C4-2B (cell line): ENCODE measurements at regions not wholly inside any gene's neighbourhood (a gene's known extent, or its start where the extent isn't known, plus 50 kb on each side); places are given as distances from the start of the nearest gene placed in this dataset.

Experiments used
- ZFX ChIP-seq: fragments of 450-650 bp; IDR thresholded peaks from 2 replicates; pipeline ENCODE4 v1.6.1; 2017
- TF ChIP-seq, protein P1 (sequence below): fragments of 450-650 bp; conservative IDR thresholded peaks from 2 replicates; pipeline ENCODE4 v1.5.1; 2017; ENCODE audit warnings: mild to moderate bottlenecking

GRCh38 chr12:98121963-98122362, 393.4 kb upstream of the TMPO start:
- TF ChIP-seq, protein P1, sequence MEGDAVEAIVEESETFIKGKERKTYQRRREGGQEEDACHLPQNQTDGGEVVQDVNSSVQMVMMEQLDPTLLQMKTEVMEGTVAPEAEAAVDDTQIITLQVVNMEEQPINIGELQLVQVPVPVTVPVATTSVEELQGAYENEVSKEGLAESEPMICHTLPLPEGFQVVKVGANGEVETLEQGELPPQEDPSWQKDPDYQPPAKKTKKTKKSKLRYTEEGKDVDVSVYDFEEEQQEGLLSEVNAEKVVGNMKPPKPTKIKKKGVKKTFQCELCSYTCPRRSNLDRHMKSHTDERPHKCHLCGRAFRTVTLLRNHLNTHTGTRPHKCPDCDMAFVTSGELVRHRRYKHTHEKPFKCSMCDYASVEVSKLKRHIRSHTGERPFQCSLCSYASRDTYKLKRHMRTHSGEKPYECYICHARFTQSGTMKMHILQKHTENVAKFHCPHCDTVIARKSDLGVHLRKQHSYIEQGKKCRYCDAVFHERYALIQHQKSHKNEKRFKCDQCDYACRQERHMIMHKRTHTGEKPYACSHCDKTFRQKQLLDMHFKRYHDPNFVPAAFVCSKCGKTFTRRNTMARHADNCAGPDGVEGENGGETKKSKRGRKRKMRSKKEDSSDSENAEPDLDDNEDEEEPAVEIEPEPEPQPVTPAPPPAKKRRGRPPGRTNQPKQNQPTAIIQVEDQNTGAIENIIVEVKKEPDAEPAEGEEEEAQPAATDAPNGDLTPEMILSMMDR: no peak
- TF ChIP-seq ZFX: no peak
